ENCODE measurements at regions not wholly inside any gene's neighbourhood (a gene's known extent, or its start where the extent isn't known, plus 50 kb on each side); places are given as distances from the start of the nearest gene placed in this dataset.

GRCh38 chr10:20466731-20467130 is 430.4 kb downstream of the NEBL start:
- TF ChIP-seq SP1 (CRISPR knock-in tag; conservative IDR thresholded peaks at IDR 0.05) (no peak), CTCF (IDR thresholded peaks at IDR 0.05) (no peak), JUN (CRISPR knock-in tag; IDR thresholded peaks at IDR 0.05) (no peak), PREB (CRISPR knock-in tag; IDR thresholded peaks at IDR 0.05; ENCODE audit: borderline replicate concordance) (no peak), ZNF416 (CRISPR knock-in tag; IDR thresholded peaks at IDR 0.05) (no peak), STAT6 (CRISPR knock-in tag; conservative IDR thresholded peaks at IDR 0.05; ENCODE audit: low read depth) (no peak), RELA (CRISPR knock-in tag; IDR thresholded peaks at IDR 0.05; ENCODE audit: borderline replicate concordance) (no peak), ZBTB21 (CRISPR knock-in tag; IDR thresholded peaks at IDR 0.05; ENCODE audit: borderline replicate concordance) (no peak), CDX4 (CRISPR knock-in tag; IDR thresholded peaks at IDR 0.05; ENCODE audit: borderline replicate concordance) (no peak), ZNF281 (CRISPR knock-in tag; IDR thresholded peaks at IDR 0.05) (no peak), CREB1 (CRISPR knock-in tag; IDR thresholded peaks at IDR 0.05) (no peak)

Data from WTC11 (cell line).